ENCODE measurements at regions not wholly inside any gene's neighbourhood (a gene's known extent, or its start where the extent isn't known, plus 50 kb on each side); places are given as distances from the start of the nearest gene placed in this dataset.
"Not testable (repeated sequence)": the region's sequence is repeated elsewhere in the genome, so short reads cannot be mapped to it uniquely, and the experiment has no call there.

DNA sequence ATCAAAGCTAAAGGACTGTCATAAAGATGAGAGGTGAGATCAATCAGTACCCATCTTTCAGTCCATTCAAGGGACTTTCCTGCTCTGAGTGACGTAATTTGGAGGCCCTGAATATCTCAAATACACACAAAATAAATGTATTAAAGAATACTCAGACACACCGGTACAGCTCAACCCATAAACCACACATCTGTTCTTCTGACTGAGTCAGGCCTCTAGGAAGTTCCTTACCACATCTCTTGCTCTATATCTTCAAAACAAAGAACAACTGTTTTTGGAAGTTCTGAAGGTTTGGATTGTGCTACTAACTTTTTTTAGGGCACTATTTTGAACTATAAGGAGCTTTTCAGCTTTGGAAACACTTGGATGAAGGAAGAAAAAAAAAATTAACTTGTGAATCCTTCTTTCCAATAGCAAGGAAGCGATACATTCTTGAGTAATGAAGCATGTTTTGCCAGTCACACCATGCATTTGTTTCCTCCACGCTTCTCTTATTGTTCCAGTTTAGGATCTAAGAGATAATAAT is 866.5 kb upstream of the VRK2 start:
- DNase-seq (ENCODE audit: low read depth), result no peak

DNA sequence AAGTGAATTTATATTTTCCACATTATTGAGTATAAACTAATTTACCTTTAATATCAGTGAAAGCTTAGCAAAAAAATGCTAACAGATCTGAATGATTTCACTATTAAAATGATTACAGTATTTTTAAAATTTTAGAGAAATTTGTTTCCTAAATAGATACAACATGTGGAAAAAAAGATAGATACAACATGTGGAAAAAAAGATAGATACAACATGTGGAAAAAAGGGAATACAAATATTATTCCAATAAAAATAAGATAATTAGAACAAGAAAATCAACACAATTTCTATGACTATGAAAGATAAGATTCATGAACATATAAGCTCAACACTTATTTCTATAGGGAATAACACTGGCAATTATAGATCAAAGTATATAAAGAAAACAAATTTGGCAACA is 865.9 kb upstream of the VRK2 start:
- DNase-seq (ENCODE audit: low read depth), result no peak

DNA sequence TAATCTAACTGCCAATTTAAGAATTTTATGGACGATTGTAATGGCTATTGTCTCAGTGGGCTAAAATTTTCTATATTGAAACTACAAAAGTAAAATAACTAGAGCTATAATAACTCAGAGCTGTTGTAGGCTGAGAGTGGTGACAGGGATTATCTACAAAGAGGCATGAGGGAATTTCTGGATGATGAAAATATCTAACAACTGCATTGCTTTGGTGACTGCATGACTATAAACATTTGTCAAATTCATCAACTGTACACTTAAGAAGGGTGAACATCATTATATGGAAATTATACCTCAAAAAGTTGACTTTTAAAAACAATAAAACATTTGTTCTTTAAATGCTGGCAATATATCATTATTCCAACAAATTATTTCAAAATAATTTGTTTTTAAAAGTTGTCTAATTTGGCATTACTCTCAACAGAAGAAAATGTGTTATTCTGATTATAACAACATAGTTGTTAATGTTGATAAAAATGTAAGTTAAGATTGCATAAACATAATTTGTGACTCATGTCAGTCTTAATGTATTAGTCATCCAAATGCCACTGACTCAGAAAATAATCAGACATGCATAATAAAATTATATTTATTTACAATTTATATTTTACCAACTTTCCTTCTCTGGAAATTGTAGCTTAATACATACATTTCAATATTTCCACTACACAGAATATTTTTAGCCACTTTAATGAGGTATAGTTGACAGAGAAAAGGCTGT is 865.1 kb upstream of the VRK2 start:
- DNase-seq (ENCODE audit: low read depth), result no peak

DNA sequence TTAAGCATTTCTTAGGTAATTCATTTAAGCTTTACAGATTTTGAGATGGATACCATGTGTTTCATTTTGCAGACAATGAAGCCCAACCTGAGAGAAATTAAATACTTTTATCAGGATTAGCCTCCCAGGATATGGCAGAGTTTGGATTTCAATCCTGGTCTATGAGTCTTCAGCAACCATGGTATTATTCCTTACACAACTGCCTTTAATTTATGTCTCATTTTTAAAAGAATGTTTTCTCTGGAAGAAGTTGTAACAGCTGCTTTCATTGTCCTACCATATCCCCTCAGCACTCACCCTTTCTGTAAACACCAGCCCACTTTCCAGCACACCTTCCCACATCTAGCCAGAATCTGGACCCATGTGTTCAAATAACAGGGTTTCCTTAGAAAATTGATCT is 863.7 kb upstream of the VRK2 start:
- DNase-seq (ENCODE audit: low read depth), result no peak

DNA sequence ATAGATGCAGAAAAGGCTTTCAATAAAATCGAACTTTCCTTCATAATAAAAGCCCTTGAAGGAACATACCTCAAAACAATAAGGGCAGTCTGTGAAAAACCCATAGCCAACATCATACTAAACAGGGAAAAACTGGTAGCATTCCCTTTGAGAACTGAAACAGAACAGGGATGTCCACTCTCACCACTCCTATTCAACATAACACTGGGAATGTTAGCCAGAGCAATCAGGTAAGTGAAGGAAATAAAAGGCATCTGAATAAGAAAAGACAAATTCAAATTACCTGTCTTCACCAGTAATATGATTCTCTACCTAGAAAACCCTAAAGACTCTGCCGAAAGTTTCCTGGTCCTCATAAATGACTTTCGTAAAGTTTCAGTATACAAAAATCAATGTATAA is 861.0 kb upstream of the VRK2 start:
- DNase-seq (ENCODE audit: low read depth), result no peak

DNA sequence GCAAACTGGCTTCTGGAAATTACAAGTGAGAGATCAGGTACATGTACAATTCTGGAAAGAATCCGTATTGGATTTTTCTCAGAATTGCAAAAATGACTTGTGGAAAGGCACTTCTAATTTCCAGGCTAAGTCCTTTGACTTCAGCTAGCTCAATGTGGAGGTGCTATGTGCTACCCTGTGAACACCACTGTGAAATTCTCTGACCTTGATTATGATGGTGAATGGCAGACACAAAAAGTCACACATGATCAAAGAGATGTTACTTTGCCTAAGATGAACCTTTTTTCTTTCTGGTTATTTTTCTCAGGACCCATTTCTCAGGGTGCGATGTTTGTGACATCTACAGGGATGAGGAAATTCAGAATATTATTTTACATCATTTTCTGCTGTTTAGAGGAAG is 856.6 kb upstream of the VRK2 start:
- no peak for DNase-seq (ENCODE audit: low read depth)

DNA sequence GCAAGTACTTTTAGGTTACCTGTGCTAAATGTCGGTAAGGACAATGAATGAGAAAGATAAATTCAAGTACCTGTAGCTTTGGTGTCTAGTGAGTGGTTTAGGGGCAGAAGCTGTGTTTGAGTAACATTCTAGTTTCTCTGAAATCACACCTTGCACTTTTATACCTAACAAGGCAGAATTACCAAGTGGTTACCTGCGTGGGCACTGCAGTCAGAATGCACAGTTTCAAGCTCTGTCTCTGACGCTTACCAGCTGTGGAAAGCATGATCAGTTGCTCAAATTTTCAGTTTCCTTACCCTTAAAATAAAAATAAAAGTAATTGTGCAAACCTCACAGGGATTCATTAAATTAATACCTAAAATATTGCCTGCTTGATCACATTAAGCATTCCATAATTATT is 846.9 kb upstream of the VRK2 start:
- DNase-seq (ENCODE audit: low read depth), result no peak

DNA sequence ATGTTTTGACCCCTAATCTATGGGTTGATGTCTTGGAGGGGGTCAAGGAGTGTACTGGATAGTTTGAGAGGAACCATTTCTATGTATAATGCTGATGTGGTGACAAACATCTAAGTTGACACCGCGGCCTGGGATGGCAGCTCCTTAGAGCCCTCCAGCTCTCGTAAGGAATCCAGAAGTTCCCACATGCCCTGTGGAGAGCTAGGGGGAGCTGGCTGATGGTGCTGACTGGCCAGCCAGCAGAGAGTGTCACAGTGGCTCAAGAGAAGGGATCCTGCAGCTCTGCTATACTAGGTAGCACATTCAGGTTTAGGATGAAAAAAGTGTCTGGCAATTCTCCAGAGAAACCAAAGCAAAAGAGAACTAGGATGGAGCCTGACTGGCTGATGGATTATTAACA is 842.2 kb upstream of the VRK2 start:
- no peak for DNase-seq (ENCODE audit: low read depth)

DNA sequence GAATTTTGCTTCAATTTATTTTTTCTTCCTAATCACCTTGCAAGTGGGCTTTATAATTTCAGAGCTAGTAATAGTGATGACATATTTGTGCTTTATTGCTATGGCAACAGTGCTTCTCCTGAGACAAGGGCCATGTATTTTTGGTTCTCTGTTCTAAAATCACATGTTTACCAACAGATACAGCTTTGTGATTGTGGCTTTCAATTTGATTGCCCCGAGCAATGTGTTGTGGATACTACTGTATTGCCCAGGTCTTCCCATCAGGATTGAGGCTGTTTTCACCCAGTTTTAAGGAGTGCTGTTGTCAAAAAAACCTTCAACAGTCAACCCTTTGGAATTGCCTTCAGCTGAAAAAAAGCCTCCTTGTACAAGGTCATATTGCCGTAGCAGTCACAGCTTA is 841.4 kb upstream of the VRK2 start:
- no peak for DNase-seq (ENCODE audit: low read depth)

DNA sequence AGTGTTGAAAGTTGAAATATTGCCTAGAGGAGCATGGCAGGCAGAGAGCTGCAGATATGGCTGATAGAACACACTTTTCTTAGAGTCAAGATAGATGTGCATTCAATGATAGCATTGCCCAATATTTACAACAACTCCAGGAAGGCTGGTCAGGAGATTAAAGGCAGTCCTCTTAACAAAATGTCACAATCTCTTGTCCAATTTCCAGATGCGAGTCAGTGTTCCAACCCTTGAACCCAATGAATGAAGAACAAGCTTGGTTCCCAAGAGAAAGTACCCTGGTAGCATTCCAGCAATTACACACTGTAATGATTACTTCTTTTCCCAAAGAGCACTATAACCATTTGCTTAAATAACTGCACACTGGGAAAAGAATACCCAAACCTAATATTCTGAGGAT is 839.4 kb upstream of the VRK2 start:
- no peak for DNase-seq (ENCODE audit: low read depth)

DNA sequence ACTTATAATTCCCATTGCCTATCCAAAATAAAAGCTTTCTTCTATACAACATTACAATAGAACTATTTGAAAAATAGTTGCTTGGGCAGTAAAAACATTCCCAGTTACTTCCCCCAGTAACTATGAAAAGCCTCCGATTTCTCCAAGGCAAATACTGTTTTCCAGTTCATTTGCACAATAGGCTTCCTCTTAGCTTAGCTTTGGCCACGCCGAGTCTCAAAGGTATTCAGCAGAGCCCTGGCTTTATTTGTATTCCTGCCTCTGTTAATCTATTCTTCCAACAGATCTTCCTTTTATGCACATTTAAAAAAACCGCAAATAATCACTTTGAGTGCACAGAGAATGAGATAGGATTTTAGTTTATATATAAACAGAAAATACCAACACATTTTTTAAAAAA is 836.8 kb upstream of the VRK2 start:
- no peak for DNase-seq (ENCODE audit: low read depth)

DNA sequence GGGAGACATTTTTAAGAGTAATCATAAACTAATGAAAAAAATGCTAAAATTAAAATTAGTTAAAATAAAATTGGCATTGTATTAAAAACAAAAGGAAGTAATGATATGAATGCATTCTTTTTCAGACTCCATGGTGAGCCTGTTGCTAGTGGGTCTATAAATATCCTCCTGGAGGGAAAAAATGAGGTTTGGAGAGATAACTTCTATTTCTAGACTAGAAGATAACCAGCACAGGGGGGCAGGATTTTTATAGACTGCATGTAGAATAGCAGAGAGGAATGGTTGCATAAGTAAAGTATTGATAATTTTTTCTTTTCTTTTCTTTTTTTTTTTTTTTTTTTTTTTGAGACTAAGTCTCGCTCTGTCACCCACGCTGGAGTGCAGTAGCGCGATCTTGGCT is 835.8 kb upstream of the VRK2 start:
- DNase-seq (ENCODE audit: low read depth), result no peak

DNA sequence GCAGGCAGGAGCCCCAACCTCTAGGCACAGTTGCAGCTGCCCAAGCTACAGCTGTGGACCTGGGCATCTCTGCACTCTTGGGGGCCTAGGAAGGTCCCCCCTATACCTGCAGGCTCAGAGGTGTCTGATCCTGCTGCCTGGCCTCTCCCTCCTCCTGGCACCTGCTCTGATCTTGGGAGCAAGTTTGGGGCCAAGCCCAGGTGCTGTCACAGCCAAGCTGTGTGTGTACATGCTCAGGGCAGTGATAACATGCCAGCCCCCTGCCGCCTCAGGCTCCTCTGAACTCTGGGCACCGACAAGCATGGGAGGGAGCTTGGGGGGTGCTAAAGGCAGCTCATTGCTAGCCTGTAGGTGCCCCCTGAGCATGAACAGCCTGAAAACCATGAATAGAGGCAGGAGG is 829.6 kb upstream of the VRK2 start:
- no peak for DNase-seq (ENCODE audit: low read depth)

DNA sequence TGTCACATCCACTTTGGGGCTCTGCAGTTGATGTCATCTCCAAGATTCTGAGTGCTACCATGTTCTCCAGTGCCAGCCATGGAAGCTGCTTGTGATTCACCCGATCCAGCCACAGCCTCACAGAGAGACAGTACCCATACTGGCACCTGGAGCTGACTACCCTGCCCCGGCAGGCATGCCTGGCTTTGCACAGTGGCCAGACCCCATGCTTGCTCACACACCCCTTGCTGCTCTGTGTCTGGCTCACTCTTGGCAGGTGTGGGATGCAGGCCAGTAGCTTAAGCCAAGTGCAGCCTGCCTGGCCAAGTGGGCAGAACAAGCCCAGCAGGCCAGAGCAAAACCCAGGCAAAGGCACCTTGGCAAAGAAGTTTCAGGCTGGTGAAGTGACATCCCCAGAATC is 828.4 kb upstream of the VRK2 start:
- DNase-seq (ENCODE audit: low read depth), result no peak

DNA sequence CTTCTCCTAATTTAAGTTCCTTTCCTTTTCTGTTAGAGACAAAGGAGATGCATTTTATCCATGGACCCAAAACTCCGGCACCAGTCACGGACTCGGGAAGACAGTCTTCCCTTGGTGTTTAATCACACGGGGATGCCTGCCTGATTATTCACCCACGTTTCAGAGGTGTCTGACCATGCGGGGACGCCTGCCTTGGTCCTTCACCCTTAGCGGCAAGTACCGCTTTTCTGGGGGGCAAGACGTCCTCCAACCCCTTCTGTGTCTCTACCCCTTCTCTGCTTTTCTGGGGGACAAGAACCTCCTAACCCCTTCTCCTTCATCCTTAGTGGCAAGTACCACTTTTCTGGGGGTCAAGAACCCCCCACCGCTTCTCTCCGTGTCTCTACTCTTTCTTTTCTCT is 816.9 kb upstream of the VRK2 start:
- not testable (repeated sequence) for DNase-seq (ENCODE audit: low read depth)

DNA sequence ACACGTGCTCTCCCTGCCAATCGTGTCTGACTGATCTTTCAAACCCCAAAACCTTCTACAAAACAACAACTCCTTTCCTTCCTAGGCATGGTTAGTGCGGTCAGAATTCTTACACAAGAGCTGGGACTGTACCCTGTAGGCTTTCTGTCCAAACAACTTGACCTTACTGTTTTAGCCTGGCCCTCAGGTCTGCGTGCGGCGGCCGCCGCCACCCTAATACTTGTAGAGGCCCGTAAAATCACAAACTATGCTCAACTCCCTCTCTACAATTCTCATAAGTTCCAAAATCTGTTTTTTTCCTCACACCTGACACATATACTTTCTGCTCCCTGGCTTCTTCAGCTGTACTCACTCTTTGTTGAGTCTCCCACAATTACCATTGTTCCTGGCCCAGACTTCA is 814.3 kb upstream of the VRK2 start:
- not testable (repeated sequence) for DNase-seq (ENCODE audit: low read depth)

DNA sequence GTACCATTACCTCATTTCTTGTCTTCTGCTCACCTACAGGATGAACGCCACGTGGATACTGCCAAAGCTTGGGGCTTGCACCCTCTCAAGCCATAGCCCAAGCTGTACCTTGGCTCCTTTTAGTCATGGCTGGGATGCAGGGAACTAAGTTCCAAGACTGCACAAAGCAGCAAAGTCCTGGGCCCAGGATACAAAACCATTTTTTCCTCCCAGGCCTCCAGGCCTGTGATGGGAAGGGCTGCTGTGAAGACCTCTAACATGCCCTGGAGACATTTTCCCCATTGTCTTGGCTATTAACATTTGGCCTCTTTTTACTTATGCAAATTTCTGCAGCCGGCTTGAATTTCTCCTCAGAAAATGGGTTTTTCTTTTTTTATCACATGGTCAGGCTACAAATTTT is 795.1 kb upstream of the VRK2 start:
- not testable (repeated sequence) for DNase-seq (ENCODE audit: low read depth)

DNA sequence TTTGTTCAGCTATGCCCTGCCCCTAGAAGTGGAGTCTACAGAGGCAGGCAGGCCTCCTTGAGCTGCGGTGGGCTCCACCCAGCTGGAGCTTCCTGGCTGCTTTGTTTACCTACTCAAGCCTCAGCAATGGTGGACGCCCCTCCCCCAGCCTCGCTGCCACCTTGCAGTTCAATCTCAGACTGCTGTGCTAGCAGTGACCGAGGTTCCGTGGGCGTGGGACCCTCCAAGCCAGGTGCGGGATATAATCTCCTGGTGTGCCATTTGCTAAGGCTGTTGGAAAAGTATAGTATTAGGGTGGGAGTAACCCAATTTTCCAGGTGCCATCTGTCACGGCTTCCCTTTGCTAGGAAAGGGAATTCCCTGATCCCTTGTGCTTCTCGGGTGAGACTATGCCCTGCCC is 770.2 kb upstream of the VRK2 start:
- not testable (repeated sequence) for DNase-seq (ENCODE audit: low read depth)

DNA sequence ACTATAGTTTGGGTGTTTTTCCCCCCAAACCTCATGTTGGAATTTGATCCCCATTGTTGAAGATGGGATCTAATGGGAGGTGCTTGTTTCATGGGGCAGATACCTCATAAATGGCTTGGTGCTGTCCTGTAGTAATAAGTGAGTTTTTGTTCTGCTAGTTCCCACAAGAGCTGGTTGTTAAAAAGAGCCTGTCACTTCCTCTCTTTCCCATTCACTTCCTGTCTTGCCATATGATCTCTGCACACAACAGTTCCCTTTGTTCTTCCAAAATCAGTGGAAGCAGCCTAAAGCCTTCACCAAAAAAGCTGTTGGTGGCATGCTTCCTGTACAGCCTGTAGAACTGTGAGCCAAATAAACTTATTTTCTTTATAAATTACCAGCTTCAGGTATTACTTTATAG is 768.2 kb upstream of the VRK2 start:
- DNase-seq (ENCODE audit: low read depth), result no peak

DNA sequence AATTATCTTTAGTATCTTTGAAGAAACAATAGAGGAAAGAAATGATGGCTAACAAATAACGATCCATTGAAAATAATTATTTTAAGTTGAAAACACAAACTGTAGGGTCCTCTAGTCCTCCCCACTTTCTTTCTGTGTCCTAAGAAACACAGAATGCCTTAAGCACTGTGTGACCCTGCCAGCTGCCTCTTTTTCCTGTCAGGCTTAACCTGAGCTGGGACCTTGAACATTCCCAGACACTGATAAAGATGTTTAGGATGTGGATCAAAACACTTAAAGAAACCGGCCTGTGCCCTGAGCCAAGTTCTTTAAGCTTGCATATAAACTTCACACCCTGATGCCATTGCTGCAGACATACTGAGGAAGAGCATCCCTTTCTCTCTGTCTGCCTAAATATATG is 755.4 kb upstream of the VRK2 start:
- no peak for DNase-seq (ENCODE audit: low read depth)

DNA sequence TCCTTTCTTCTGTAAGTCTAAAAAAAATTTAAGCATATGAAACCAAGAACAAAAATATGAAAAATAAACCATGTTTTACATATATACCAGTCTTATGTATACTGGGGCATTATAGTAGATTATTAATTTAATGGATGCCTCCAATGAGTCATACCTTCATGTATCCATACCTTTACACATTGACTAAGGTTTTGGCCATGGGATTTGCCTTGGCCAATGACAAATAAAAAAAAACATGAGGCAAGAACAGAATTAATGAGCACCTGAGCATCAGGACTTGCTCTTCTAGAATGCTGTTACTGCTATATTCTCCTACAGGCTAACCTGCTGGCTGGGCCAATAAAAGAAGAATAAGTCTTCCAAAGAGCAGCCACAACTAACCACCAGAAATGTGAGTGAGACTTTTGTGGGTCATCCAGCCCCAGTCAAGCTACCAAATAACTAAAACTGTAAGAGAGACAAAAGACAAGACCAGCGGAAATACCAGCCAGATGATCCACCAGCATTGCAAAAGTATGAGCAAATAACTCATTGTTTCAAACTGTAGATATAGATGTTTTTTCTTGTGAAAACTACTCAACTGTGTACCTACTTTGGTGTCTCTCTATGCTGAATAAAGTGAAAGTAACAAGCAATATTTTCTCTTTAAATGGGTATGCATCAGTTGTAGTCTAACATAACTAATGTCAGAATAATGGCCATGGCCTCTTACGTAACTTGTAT is 749.6 kb upstream of the VRK2 start:
- no peak for DNase-seq (ENCODE audit: low read depth)

DNA sequence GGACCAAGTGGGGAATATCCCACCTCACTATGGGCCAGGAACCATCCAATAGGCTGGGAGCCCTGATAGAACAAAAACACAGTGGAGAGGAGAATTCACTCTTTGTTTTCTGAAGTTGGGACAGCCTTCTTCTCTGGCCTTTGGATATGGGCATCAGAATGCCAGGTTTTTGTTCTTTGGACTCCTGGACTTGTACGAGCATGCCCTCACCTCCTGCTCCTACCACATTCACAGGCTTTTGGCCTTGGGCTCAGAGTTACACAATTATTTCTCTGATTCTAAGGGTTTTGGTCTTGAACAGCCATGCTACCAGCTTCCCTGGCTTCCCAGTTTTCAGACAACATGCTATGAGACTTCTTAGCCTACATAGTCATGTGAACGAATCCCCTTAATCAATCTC is 732.9 kb upstream of the VRK2 start:
- DNase-seq (ENCODE audit: low read depth), result no peak

DNA sequence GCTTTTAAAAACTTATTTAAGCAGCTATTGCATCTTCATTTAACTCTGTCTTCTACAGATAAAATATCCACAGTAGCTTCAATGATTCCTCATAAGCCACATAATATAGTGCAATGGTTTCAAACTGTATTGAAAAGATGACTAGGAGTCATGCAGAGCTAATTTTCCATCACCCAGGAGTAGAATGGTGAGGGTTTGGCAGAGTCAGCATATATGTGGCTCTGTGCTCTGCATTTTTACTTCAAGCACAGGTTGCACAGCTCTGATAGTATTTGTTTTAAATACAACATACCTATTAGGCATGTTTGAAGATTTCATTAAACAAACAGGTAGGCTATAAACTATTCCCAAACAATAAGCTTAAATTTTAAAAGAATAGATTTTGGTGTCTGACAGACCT is 731.9 kb upstream of the VRK2 start:
- no peak for DNase-seq (ENCODE audit: low read depth)

DNA sequence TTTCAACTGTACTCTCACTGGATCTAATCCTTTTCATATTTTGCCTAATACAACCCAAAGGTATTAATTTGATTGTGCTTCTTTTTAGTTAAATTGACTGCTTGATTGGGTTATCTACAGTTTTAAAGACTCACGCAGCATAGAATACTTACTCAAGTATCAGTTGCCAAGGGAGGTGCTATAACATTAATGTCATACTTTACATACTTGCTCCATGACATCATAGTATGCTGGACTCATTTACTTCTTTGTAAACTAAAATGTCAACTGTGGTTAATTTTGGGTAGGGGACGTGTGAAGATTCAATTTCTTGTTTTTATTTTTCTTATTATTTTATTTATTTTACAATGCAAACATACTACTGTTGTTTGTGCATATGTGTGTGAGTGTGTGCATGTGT is 716.2 kb upstream of the VRK2 start:
- no peak for DNase-seq (ENCODE audit: low read depth)

All from activated T-cell treated with anti-CD3 and anti-CD28 coated beads for 1 hour (primary cell).